HG03280 (cell line): ENCODE measurements at regions not wholly inside any gene's neighbourhood (a gene's known extent, or its start where the extent isn't known, plus 50 kb on each side); places are given as distances from the start of the nearest gene placed in this dataset.

ENCODE experiments used
- ATAC-seq: cut with Tn5 transposase; IDR thresholded peaks from one replicate; pipeline ENCODE4 v1.9.1; 2021; ENCODE audit warnings: mild to moderate bottlenecking, moderate library complexity; ENCODE audit not compliant: unreplicated experiment

GRCh38 chr18:61729322-61729721, 163.5 kb downstream of the RNF152 start:
- no peak for ATAC-seq

DNA sequence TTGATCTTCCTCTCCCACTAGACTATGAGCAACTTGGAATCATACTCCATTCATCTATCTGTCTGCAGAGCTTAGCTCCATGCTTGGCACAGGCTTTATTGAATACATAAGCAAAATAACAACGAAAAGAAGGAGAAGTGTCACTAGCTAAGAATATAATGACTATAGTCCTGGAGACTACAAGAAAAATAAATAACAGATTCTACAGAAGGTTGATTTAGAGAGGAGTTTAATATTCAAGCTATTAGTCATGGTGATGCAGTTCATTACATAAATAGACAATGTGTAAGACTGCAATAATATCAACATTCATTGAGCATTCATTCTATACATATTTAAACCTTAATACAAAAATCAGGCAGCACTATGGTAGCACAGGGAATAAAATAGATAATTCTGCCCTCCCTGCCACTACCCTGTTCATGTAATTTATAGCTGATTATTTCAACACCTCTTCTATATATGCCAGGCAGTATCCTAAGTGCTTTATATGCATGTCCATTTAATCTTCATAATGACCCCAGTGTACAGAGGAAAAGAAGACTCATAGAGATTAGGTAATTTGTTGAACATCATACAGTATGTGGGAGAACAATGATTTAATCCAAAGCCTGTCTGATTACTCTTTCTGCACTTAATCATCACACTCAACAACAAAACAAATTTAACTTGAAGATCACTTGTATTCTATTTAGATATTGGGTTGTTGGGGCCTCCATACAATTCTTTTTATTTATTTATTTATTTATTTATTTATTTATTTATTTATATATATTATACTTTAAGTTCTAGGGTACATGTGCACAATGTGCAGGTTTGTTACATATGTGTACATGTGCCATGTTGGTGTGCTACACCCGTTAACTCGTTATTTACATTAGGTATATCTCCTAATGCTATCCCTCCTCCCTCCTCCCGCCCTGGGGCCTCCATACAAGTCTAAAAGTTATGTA, 165.3 kb downstream of the RNF152 start:
- ATAC-seq, result no peak

DNA sequence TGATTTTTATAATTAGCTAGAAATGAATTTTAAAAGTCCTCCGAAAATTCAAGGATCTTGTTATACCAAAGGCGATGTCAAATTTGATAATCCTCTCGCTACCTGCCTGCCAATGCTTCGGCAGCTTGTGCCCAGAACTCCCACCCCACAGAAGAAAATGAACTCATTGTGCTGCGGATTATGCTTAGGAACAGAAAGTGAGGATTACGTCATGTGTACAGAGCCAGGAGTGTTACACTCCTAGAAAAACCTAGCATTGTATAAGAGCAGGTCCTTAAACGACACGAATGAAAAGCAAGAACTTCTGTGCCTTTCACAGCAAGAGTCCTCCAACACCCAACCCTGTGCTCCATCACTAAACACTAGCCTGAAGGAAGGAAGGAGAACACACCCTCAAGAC, 168.3 kb downstream of the RNF152 start:
- no peak for ATAC-seq

- no peak for ATAC-seq
Measured at GRCh38 chr18:61722247-61722646, 170.6 kb downstream of the RNF152 start.

DNA sequence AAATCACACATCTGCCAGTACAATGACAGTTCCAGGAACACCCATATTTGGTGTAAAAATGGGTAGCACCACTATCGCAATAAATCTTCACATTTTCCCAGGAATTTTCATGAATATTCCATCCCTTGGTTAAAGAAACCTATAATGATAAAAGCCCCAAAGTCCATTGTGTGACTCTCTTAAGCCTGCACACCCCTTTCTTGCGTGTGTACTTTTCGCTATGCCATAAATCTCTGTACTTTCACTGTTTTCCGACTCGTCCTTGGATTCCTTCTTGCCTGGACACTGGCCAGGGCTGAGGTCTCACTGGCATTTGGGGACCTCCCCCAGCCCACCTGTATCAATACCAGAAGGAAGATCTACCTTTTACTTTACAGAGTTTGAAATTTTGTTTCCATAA, 172.3 kb downstream of the RNF152 start:
- ATAC-seq, result no peak

DNA sequence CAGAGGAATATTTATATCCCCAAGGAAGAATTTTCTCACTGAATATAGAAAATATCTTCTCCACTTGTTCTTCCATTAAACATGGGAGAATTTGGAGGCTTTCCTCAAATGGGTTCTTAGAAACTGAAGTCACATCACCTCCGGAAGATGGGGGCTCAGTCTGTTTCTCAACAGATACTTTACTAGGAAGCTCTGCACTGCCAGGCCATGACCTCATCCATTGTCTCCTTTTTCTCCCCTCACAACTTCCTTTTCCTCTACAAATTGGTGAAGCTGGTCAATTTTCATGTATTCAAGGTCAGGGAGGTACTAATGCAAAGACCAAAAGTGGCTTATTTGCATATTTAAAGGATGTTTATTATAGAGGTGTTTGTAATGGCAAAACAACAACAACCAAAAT, 173.1 kb downstream of the RNF152 start:
- no peak for ATAC-seq

- ATAC-seq, result no peak
Measured at GRCh38 chr18:61718944-61719343, 173.9 kb downstream of the RNF152 start.

DNA sequence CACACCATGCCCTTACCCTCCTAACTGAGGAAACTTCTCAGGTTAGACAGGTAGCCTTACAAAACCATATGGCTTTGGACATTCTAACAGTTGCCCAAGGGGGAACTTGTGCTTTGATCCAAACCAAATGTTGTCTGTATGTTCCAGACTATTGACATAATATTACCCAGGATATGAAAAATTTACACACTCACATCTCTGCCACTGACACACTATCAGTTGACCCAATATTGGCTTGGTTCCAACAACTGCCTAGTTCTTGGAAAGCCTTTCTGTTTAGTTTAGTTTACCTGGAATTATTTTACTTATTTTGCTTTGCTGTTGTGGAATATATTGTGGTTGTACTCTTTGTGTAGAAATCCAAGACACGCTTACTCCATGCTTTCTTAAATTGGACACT, 178.4 kb downstream of the RNF152 start:
- no peak for ATAC-seq

DNA sequence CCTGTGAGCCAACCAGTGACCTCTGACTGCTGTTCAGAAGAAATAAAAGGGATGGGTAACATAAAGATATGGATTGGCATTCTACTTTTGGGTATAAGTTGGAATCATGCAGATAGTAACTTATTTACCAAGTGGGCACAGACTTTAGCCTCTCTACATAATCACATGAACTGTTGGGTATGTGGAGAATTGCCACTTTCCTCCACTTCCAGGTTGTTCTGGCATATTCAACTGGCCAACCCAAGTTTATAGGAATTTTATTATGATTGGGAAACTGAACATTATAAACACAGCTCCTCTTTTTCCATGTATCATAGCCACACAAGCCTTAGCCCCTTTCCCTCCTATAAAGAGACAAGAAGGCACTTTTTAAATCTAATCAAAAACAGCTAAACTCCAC, 179.3 kb downstream of the RNF152 start:
- no peak for ATAC-seq

- ATAC-seq, result no peak
Measured at GRCh38 chr18:61710082-61710620, 182.7 kb downstream of the RNF152 start.

DNA sequence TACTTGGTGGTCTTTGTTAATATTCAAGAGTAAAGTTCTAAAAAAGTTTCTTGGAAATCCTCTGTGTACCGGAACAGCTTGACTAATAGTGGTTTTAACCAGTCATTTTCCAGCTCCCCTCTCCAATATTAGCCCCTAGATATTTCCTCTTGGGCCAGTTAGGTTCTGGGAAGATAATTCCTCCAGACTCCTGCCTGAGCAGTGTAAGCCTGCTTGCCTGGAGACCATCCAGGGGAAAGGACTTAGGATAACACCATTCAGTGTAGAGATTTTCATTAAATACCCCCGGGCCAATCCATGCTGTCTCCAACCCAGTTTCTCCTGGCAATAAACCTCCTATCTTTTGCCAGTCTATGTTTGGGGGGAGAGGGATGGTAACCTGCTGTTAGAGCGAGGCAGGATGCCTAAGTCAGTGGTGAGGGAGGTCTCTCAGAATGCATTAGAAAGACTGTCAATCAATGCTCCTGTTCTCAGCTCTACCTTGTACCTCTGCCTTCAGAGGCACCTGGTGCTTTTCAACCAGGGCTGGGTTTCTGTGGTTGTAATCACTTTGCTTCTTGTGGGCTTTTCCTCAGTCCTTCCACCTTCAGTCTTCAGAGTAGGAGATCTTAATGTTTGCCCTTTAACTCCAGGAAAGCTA, 186.4 kb downstream of the RNF152 start:
- no peak for ATAC-seq

DNA sequence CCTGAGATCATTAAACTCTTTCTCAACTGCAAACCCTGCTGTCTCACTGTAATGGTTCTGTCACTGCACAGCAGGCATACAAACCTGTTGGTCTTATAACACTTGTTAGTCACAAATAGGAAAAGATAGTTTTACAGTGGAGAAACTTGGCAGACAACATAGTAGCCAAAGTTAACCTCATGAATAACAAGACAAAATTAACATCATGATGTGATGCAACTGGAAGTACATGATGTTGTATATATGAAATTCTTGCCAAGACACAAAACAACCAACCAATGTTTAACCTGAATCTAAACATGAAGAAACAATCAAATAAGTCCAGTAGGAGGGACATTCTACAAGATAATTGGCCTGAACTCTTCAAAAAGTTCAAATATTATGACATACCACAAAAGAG, 189.3 kb downstream of the RNF152 start:
- no peak for ATAC-seq

- ATAC-seq, result no peak
Measured at GRCh38 chr18:61702007-61702406, 190.8 kb downstream of the RNF152 start.

DNA sequence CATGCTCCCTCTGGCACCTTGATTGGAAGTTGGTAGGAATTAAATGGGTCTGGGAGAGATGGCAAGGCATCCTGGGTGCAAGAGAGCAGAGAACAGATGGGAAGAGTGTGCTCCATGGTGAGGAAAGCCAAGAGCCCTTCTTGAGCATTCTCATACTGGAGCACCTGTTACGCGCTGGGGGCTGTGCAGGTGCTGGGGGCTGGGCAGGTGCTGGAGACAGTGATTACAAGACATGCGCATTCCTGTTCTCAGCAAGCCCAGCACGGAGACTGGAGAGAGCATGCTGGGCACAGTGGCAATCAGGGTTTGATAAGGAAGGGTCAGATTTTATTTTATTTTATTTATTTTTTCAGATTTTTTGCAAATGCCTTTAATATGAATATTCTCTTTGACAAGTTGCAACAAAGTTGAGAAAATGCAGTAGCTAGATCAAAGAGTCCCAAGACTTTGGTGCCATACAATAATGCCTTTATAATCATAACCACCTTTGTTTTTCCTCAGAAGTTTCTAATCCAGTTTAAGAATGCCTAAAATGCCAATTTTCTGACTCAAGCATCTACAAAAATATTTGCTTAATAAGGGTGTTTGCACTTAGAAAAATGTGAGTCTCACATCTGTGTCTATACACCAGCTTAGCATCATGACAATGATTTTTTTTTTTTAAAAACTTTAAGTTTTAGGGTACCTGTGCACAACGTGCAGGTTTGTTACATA, 193.3 kb downstream of the RNF152 start:
- ATAC-seq, result no peak

- no peak for ATAC-seq
Measured at GRCh38 chr18:61697306-61697909, 195.4 kb downstream of the RNF152 start.

GRCh38 chr18:61694236-61694635, 198.6 kb downstream of the RNF152 start:
- ATAC-seq, result no peak

GRCh38 chr18:61690418-61691138, 202.2 kb downstream of the RNF152 start:
- no peak for ATAC-seq

- ATAC-seq, result no peak
Measured at GRCh38 chr18:61687317-61687716, 205.5 kb downstream of the RNF152 start.

- ATAC-seq, result no peak
Measured at GRCh38 chr18:61683856-61684255, 209.0 kb downstream of the RNF152 start.

DNA sequence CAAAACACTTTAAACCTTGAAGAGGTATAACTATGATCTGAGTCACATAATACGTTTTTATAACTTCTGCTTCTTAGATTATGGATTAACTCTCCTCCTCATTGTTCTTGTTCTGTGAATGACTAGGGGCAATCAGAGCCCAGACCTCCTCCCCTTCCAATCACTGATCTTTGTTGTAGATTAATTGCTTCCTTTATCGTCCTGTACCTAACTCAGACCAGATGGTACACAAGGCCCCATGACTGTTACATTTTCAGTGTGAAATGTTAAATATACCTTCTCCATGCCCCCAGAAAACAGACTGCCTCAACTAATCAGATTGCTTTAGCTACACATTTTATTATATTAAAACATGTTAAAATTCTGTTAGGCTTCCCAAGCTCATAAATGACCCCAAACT, 211.7 kb downstream of the RNF152 start:
- ATAC-seq, result no peak
